GM21526 (cell line): ENCODE measurements at regions not wholly inside any gene's neighbourhood (a gene's known extent, or its start where the extent isn't known, plus 50 kb on each side); places are given as distances from the start of the nearest gene placed in this dataset.

Experiments
- ATAC-seq: cut with Tn5 transposase; IDR thresholded peaks from one replicate; pipeline ENCODE4 v1.9.1; 2021; ENCODE audit warnings: moderate library complexity; ENCODE audit not compliant: unreplicated experiment, low FRiP score

DNA sequence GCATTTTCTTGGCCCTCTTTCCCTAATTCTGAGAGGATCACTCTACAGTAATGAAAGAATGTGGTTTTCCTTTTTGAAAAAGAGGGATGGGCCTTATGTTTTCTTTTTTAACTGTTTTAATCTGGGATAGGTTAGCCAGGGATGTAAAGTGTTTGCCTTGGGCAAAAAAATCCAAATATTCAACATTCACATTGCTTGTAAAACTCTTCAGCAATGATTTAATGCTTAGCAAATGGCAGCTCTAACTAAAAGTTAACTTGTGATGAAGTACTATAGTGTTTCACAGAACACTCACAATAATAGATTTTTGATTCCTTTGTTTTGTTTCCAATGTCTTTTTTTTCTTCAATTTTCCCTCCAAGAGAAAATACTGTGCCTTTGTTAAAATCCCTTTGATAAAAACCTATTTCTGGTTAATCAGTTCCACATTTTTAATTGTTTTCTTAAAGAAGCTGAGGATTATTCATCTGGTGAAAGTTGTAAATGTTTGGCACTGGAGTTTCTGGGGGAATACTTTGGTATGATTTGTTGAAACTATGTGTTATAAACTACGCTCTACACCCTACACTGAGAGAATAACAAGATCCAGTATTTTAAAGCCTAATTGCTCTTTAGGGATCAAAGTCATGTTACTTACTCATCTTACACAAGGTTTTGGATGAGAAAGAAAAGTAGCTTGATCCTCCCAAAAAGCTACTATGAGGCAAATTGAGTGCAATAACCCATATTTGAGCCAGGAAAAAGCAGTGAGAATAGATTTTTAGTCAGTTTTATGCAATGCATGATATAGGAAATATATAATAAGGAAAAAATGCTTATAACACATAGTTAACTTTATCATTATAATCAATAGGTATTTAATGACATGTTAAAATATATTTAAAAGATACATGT, 335.8 kb downstream of the EPHA7 start:
- no peak for ATAC-seq

DNA sequence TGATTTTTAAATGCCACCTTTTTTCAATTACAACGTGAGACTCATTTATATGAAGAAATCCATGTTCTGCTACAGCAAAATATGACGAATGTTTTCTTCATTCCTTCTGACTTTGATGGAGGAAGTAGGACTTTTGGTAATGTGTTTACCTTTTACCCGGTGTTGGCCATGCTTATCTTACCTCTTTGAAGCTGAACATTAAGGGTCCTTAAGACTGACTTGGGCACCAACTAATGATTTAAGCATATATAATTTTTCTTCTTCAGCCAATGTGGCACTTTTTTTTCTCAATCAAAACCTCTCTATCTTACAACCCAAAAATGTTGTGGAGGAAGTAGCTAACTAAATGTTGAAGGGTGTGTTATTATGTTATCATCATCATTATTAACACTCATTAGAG, 337.5 kb downstream of the EPHA7 start:
- ATAC-seq: no peak

DNA sequence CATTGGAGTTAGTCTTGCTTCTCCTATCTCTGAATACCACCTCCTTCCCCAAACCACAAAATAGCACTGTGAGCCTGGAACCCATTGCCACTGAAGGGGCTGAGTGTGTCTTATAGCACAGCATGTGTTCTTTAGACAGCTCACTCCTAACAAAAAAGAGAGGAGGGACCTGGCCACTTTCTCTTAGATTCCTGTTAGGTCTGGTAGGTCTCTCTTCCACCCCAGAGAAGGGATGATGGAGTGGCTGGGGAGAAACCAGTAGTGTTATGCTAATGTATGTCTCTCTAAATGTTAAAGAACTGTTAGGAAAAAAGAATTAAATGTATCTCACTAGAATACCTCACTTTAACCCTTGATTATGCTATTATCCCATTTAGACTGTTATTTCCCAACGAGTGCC, 340.3 kb downstream of the EPHA7 start:
- no peak for ATAC-seq

DNA sequence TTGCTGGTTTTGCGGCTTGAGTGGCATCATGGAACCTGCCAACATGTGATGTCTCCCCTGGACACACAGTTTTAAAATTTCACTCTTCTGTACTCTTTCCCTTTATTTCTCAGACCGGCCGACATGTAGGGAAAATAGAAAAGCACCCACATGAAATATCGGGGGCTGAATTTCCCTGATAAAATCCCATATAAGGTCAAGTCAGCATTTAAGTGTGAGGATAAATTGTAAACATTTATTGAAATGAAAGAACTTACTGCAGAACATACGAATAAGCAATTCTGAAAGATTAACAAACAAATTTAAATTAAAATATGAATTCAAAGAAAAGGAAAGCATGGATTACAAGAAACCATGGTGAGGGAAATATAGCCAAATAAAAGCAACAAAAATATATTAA, 345.5 kb downstream of the EPHA7 start:
- no peak for ATAC-seq

DNA sequence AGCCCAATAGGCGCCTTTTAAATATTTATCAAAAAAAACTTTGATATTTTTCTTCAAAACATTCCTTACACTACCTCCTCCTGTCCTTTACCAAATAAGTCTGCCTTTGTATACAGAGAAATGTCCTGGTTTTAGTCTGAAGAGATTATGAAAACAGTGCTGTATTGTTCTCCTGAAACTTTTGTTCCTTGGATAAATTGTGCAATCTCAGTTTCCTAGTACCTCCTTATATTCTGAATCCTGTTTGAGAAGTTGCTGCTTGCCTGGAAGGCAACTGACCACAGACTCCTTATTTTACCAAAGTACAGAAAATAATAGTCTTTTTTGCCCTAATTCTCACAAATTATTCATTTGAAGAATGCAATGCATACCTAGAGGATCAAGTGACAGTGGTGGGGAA, 349.5 kb downstream of the EPHA7 start:
- no peak for ATAC-seq

DNA sequence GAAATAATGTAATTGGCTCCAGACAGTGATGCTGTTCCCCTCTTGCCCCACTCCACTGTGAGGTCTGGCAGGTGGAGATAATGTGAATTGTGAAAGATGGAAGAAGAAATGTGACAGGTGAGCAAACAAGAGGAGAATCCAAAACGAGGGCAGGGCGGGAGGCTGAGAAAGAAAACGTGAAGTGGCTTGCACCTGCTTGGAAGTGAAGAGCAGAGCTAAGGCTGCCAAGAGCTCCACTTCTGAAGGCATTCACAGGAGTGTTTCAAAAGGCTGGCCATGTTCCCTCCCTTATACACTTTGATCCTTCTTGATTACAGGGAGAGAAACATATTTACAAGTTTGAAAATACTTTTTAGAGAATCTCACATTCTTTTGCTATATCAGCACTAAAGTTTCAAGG, 359.4 kb downstream of the EPHA7 start:
- ATAC-seq: no peak

DNA sequence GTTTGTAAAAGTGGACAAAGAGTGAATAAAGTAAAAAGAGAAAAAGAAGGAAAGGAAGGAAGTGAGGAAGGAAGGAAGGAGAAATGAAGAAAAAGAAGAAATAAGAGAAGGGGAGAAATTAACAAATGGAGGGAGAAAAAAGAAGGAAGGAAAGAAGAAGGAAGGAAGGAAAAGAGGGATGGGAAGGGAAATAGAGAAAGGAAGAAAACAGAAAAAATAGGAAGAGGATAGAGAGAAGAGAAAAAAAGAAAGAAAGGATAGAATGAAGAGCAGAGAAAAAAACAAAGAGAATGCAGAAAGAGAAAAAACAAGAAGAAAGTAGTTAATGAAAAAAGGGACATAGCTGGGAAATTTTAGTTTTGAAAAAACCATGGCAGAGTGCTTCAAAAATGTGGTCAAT, 361.8 kb downstream of the EPHA7 start:
- ATAC-seq: no peak

DNA sequence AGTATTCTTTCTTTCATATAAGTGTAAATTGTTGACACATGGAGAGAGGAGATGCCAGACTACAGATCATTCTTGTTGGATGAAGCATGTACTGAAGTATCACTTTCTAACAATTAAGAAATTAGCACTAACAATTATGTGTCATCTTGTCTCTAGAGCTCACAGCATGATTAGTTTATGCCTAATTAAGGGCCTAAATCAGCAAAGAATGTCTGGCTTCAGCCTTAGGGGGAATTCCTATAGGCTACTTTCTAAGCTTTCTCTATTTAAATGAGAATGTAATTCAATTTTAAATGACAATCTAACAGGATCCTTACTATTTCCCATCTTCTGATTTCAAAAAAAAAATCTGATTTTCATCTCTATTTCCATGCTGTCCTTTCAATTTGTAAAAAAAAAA, 371.0 kb downstream of the EPHA7 start:
- ATAC-seq: no peak

DNA sequence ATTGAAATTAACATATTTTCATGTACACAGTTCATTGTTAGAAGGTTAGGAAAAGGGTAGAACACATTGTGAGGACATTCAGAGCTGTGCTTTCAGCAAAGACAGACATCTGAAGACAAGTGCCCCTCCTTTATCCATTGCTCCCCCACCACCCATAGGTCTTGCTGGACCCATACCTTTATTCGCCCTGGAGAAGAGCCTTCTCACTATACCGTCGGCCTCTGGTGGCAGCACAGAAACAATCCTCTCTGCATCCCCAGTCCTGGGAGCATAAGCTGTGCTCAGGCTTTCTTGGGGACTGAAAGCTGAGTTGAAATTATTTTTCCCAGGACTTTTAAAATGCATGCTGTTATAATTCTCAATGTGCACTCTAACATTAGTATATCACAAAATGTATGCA, 372.3 kb downstream of the EPHA7 start:
- no peak for ATAC-seq

DNA sequence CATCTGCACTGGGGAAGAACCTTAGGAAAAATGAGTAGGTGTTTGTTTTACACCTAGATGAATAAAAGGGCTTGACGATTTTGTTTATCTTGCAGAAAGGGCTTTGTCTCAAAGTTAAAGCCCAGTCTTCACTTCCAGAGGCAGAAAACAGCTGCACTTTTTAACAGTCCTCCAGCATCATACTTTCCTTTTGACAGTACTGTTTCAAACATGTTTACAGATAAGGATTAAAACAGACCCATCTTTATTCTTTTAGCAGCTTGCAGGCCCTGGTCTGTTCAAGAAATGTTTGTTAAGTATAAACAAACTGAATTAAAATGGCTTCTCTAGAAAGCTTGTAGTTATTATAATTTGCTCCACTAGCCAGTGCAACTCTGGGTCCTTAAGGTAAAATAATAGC, 374.2 kb downstream of the EPHA7 start:
- ATAC-seq: no peak

DNA sequence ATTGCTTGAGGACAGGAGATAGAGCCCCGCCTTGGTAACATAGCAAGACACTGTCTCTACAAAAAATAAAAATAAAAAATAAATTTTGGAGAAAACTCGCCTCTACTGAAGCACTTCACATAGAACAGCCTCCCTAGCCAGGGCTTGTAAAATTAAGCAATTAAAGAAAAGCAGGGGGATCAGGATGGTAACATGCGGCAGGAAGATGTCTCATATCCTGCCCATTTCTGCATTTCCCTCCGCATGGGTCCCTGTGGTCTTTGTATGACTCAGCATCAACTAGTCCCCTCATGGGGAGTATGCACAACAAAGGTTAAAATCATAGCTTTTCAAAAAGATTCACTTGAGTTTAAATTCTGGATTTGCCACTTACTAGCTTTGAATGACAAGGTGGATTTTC, 379.0 kb downstream of the EPHA7 start:
- no peak for ATAC-seq

DNA sequence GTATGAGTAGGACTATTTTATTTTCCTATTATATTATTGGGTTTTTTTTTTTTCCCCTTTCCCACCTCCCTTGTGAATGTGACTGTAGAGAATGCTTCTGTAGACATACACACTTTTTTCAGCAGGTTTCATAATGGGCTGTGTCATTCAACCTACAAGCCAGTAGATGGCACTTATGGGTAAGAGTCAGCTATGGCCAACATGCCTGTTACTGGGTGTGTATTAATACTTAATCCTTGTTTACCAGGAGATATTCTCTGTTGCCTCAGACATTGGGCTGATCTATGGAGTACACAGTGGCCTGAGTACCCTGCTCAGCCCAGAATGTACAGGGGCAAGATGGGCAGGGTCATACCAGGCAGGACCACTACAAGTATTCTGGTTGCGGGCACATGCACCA, 382.5 kb downstream of the EPHA7 start:
- no peak for ATAC-seq

DNA sequence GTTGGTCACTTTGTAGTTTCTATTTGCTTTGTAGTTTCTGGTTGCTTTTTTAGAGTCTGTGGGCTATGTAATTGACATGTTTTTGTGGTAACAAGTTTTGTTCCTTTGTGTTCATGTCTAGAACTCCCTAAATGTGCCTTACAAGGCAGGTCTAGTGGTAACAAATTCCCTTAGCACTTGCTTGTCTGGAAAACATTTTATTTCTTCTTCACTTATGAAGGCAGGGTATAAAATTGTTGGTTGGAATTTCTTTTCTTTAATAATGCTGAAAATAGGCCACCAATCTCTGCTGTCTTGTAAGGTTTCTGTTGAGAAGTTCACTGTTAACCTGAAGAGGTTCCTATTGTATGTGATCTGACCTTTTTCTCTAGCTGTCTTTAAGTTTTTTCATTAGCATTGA, 383.6 kb downstream of the EPHA7 start:
- no peak for ATAC-seq

DNA sequence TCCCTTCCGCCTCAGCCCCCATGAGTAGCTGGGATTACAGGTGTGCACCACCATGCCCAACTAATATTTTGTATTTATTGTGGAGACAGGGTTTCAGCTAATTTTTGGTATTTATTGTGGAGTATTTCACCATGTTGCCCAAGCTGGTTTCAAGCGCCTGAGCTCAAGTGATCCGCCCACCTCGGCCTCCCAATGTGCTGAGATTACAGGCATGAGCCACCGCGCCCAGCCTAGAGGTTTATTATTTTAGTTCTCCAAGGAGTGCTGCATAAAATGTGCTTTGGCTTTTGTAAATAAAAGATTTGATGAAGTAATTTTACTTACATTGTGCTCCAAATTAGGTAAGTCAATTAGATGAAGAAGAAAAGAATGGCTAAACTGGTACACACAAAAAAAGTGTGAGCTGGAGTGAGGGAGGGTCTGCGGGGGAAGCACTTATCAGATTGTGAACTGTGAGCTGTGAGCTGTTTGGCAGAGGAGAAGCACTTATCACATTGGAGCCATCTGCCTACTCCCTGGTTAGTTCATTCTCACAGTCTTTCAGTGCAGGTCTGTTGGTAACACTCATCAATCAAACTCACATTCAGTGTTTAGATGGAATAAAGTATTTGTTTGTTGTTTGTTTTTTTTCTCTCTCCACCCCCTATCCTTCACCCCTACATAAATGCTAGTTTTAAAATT, 398.0 kb downstream of the EPHA7 start:
- ATAC-seq: no peak

DNA sequence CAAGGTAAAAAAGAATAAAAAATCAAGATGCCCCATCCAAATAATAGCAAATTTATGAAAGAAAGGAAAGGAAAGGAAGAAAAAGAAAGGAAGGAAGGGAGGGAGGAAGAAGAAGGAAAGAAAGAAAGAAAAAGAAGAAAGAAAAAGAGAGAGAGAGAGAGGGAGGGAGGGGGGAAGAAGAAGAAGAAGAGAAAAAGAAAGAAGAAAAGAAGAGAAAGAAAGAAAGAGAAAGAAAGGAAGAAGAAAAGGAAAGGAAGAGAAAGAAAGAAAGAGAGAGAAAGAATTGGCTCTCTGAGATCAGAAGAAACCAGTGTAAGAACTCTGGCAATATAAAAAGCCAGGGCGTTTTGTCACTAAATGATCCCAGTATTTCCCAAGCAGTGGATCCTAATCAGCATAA, 401.7 kb downstream of the EPHA7 start:
- no peak for ATAC-seq

DNA sequence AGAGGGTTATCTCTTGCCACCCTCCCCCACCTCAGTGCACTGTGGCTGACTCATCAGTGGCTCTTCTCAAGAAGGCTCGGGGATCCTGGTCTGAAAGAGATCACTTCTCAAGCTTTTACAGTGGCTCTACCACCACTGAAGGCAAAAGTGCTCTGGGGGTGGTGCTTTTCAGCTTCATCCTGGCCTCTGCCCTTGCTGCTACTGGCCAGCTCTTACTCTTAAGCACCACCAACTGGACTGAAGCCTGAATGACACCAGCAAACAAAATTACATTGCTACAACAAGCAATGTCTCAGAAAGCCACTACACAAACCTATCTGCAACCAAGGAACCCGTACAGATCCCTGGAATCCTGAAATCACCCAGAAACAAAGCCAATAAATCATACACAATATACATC, 402.1 kb downstream of the EPHA7 start:
- ATAC-seq: no peak

DNA sequence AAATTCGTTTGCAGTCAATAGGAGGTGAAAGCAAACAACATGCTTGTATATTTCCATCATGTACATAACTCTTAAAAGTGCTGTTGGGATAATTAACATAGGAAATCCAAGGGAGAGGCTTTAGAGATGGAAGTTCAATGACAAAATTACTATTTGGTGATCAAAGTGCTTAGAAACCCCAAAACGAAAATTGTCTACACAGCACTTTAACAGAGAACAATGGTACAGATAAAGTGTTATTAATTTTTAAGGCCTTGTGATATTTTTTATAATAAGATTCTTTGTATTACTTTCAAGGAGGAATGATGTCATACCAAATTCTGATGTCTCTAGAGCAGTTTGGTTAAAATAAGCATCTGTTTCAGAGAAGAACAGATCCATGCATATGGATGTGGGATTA, 406.3 kb downstream of the EPHA7 start:
- ATAC-seq: no peak

DNA sequence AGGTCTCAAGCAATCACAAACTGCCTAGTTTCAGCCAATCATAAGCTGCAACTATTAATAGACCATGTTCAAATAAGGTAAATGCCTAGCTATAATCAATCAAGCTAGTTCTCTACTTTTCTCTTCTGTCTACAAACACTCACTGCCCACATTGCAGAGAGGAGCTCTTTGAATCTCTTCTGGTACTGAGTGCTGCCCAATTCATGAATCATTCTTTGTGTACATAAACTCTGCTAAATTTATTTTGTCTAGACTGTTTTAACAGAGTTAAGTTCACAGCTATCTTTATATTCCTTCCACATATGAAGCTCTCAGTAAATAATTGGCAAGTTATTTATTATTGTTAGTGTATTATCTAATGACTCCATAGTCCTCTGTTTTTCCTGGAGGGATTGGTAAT, 411.0 kb downstream of the EPHA7 start:
- ATAC-seq: no peak

DNA sequence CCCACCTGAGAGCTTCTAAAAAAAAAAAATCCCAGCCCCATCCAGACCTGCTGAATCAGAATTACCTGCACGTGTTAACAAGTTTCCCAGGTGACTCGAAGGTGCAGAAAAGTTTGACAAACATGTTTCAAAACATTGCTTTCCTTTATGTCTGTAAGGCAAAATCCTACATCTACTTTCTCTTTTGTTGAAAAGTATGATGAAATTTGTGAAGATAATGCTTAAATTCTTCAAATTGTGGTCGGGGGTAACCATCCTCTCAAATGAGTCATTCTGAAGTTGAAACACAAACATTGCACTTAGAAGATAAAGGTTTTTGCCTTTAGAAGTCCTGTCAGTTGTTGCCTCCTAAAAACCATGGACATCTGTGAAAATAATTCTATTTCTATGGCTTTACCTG, 429.7 kb downstream of the EPHA7 start:
- ATAC-seq: no peak

DNA sequence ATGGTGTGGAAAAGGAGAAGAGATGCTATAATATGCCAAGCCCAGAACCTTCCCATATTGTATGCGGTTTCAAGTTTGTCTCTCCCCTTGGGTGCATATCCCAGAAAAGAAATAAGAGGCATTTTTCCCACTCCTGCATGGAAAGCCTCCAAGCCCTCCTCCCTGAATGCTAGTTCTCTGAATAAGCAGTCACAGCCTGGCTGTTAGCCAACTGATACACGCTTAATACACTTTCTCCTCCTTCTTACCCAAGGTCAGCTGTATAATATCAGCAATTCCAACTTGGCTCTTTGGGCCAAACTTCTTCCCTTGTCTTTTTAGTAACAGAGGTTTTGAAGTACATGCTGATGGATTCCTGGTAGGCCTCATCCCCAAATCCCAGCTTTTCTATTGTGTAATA, 440.1 kb downstream of the EPHA7 start:
- no peak for ATAC-seq

DNA sequence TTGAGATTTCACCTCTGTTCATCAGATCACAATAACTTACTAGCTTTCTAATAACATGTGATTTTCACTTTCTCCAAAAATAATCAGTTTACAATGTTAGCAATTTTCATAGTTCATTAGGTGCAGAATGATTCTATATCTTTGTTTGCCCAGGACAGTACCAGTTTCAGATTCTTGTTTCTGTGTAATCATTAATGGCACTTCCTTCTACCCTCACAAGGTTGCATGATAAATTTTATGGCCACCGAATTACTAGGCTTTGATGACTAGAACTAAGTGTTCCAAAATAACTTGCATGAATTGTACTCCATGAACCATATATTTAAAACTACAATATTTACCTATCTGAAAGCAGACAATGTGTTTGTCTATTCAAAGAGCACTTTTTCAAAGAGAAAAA, 442.3 kb downstream of the EPHA7 start:
- ATAC-seq: no peak

DNA sequence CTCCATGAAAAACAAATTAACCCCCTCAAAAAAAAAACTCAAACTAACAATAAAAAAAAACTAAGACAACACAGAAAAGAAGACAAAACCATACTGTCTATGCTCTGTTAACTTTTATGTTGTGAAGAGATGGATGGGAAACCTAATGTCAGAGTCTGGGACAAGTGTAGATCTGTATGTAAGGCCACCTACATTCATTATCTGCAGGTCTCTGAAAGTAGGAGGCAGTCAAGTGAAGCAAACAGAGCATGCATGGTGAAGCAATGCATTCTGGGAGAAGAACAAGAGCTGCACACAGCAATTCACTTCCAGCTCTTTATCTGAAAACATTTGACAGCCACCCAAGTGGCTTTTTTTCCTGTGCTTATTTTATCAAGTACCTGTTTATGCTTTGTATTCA, 452.0 kb downstream of the EPHA7 start:
- no peak for ATAC-seq
